GM21825 (cell line): ENCODE measurements at regions not wholly inside any gene's neighbourhood (a gene's known extent, or its start where the extent isn't known, plus 50 kb on each side); places are given as distances from the start of the nearest gene placed in this dataset.

Experiments
- ATAC-seq: cut with Tn5 transposase; IDR thresholded peaks from one replicate; pipeline ENCODE4 v1.9.1; 2021; ENCODE audit warnings: mild to moderate bottlenecking, moderate library complexity; ENCODE audit not compliant: unreplicated experiment

GRCh38 chr3:151990696-151991376 lies 117.4 kb downstream of the SUCNR1 start:
- ATAC-seq, result no peak

GRCh38 chr3:151992326-151993041 lies 119.0 kb downstream of the SUCNR1 start:
- no peak for ATAC-seq

- no peak for ATAC-seq
Measured at GRCh38 chr3:151995091-151995490, 121.6 kb downstream of the SUCNR1 start.

- ATAC-seq, result no peak
Measured at GRCh38 chr3:151998744-151999143, 125.3 kb downstream of the SUCNR1 start.

GRCh38 chr3:151999936-152000335 lies 126.5 kb downstream of the SUCNR1 start:
- no peak for ATAC-seq

GRCh38 chr3:152011812-152012735 lies 138.6 kb downstream of the SUCNR1 start:
- ATAC-seq, result no peak

GRCh38 chr3:152019508-152019907 lies 146.1 kb downstream of the SUCNR1 start:
- no peak for ATAC-seq

GRCh38 chr3:152021951-152022461 lies 148.6 kb downstream of the SUCNR1 start:
- ATAC-seq, result no peak

GRCh38 chr3:152026033-152026556 lies 152.7 kb downstream of the SUCNR1 start:
- no peak for ATAC-seq

GRCh38 chr3:152030320-152030719 lies 156.9 kb downstream of the SUCNR1 start:
- ATAC-seq, result no peak

- ATAC-seq, result no peak
Measured at GRCh38 chr3:152031321-152031720, 157.9 kb downstream of the SUCNR1 start.

- no peak for ATAC-seq
Measured at GRCh38 chr3:152037297-152037696, 163.9 kb downstream of the SUCNR1 start.

- ATAC-seq, result no peak
Measured at GRCh38 chr3:152037953-152038352, 164.5 kb downstream of the SUCNR1 start.

- no peak for ATAC-seq
Measured at GRCh38 chr3:152038490-152038889, 165.0 kb downstream of the SUCNR1 start.

- peak; percentile 98 for ATAC-seq
Measured at GRCh38 chr3:152039887-152040286, 166.4 kb downstream of the SUCNR1 start.

- no peak for ATAC-seq
Measured at GRCh38 chr3:152040319-152040718, 166.9 kb downstream of the SUCNR1 start.

- no peak for ATAC-seq
Measured at GRCh38 chr3:152043620-152044019, 170.2 kb downstream of the SUCNR1 start.

- ATAC-seq, result no peak
Measured at GRCh38 chr3:152046280-152046679, 172.8 kb downstream of the SUCNR1 start.

GRCh38 chr3:152047465-152047864 lies 174.0 kb downstream of the SUCNR1 start:
- ATAC-seq, result no peak

GRCh38 chr3:152048831-152049230 lies 175.4 kb downstream of the SUCNR1 start:
- ATAC-seq, result no peak

GRCh38 chr3:152050903-152051302 lies 177.5 kb downstream of the SUCNR1 start:
- no peak for ATAC-seq
